OCI-LY1 (cell line): ENCODE measurements at regions not wholly inside any gene's neighbourhood (a gene's known extent, or its start where the extent isn't known, plus 50 kb on each side); places are given as distances from the start of the nearest gene placed in this dataset.

Experiments used
- EZH2 ChIP-seq: fragments of 200-600 bp; sonication (generic), shearing (Covaris generic); IDR thresholded peaks from 2 replicates; pipeline ENCODE4 v1.8.0; 2017; ENCODE audit warnings: borderline replicate concordance, mixed run types, mild to moderate bottlenecking, antibody characterized with exemption, low read length, moderate library complexity, mixed read lengths
- TF ChIP-seq, protein P1 (sequence below): fragments of 200-600 bp; sonication (generic), shearing (Covaris generic); IDR thresholded peaks from 2 replicates; pipeline ENCODE4 v1.5.1; 2017; ENCODE audit warnings: mild to moderate bottlenecking, antibody characterized with exemption, low read length, moderate library complexity, mixed read lengths

- TF ChIP-seq, protein P1, sequence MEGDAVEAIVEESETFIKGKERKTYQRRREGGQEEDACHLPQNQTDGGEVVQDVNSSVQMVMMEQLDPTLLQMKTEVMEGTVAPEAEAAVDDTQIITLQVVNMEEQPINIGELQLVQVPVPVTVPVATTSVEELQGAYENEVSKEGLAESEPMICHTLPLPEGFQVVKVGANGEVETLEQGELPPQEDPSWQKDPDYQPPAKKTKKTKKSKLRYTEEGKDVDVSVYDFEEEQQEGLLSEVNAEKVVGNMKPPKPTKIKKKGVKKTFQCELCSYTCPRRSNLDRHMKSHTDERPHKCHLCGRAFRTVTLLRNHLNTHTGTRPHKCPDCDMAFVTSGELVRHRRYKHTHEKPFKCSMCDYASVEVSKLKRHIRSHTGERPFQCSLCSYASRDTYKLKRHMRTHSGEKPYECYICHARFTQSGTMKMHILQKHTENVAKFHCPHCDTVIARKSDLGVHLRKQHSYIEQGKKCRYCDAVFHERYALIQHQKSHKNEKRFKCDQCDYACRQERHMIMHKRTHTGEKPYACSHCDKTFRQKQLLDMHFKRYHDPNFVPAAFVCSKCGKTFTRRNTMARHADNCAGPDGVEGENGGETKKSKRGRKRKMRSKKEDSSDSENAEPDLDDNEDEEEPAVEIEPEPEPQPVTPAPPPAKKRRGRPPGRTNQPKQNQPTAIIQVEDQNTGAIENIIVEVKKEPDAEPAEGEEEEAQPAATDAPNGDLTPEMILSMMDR, result no peak
- no peak for TF ChIP-seq EZH2
Measured at GRCh38 chrX:40152173-40152711, 54.5 kb upstream of the BCOR start.
